GM21381 (cell line): ENCODE measurements at regions not wholly inside any gene's neighbourhood (a gene's known extent, or its start where the extent isn't known, plus 50 kb on each side); places are given as distances from the start of the nearest gene placed in this dataset.

Experiments used
- ATAC-seq: cut with Tn5 transposase; IDR thresholded peaks from one replicate; pipeline ENCODE4 v1.9.1; 2021; ENCODE audit warnings: mild to moderate bottlenecking, moderate library complexity; ENCODE audit not compliant: unreplicated experiment

DNA sequence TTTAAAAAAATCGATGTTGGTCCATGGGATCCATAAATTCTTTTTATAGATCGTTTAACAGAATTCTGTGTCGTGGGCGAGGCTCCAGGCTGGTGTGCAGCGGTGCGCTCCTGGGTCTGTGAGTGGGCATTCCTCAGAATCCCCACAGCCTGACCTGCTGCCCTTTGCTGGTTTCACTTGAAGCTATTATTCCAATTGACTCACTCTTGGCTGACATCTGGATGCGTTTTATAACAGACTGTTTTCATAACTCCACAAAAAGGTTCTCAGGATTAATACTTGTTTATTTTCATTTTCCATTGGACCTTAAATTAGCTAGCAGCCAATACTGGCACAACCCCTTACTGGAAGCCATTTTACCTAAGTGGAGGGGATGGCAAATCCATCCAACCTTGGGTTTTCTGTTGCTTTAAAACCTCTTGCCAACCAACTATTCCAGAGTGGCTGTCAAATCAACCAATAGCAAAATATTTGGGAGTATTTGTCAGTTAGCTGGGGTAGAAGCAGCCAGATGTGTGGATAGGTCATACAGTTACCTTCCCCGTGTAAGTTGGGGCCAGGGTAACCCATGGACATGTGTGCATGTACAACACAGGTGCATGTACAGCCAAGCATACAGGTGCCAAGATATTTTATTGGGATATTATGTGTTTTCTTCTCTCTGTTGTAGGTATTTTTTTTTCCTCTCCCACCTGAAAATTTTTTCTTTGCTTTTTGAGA is 160.7 kb upstream of the ZNF32 start:
- no peak for ATAC-seq

DNA sequence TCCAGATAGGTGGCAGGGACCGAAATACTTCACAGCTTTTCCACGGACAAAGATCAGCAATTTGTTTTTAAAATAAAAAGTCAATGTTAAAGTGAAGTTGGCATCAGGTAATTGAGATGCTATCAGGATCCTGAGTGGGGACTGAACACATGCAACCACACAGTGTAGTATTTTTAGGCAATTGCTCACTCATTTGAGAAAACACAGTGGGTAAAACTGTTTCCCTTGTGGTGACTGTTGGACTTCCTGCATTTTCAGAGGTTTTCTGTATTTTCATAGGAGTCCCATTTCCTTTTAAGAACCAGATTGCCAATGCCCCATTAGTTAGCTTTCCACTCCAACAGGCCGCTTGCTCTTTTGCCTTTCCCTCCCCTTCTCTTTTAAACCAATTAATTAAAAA is 159.5 kb upstream of the ZNF32 start:
- ATAC-seq: peak; percentile 83

GRCh38 chr10:43806831-43807640 is 158.4 kb upstream of the ZNF32 start:
- no peak for ATAC-seq

GRCh38 chr10:43803791-43804190 is 155.1 kb upstream of the ZNF32 start:
- ATAC-seq: no peak

- ATAC-seq: no peak
These were observed 154.5 kb upstream of the ZNF32 start for GRCh38 chr10:43802988-43803696.

DNA sequence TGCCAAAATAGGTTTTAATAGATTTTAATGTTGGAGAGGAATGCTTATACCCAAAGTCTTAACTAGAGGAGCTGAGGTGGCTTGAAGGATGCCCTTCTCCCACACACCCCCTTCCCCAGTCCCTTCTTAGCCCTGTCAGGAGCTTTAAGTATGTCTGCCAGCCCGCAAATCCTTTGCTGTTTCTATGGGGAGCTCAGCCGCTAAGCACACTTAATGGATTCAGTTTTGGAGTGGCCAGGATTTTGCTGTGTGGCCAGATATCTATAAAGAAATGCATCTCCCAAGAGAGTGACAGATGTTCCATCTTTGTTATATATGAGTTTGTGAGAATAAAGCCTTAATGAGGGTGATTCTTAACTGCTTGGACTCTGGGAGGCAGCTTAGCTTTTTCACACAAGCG is 152.9 kb upstream of the ZNF32 start:
- no peak for ATAC-seq

DNA sequence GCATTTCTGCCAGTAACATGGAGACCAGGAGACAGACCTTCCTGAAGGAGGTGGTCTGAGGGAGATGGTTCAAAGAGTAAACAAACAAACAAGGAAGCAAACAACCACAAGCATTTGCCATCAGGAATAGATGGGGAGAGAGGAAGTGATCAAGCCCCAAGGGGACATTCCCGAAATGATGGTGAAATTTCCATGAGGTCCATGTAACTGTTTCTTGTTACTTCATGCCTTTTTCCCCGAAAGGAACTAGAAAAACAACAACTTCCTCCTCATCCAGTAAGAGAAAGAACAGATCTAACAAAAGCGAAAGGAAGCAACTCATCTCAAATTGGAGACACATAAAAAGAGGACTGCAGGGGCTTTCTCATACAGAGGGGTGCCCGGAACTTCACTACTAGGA is 152.5 kb upstream of the ZNF32 start:
- no peak for ATAC-seq

- no peak for ATAC-seq
These were observed 148.1 kb upstream of the ZNF32 start for GRCh38 chr10:43796781-43797180.

DNA sequence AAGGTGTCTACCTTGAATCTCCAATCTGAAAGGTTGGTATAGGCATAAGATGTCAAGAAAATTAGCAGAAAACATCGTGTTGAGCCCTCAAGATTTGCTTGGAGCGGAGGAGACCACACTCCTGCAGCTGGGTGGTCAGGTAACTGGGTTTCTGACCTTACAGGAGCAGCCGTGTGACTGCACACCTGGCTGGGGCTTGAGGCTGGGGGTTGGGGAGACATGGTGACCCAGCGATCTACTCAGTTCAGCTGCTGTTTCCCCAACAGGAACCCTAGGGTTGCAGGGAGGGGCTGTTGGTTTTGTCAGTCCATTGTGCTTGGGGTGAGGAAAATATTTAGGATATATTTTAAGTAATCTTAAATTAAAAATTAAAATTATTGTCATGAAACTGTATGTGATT is 147.0 kb upstream of the ZNF32 start:
- ATAC-seq: no peak

GRCh38 chr10:43795093-43795492 is 146.4 kb upstream of the ZNF32 start:
- ATAC-seq: no peak

DNA sequence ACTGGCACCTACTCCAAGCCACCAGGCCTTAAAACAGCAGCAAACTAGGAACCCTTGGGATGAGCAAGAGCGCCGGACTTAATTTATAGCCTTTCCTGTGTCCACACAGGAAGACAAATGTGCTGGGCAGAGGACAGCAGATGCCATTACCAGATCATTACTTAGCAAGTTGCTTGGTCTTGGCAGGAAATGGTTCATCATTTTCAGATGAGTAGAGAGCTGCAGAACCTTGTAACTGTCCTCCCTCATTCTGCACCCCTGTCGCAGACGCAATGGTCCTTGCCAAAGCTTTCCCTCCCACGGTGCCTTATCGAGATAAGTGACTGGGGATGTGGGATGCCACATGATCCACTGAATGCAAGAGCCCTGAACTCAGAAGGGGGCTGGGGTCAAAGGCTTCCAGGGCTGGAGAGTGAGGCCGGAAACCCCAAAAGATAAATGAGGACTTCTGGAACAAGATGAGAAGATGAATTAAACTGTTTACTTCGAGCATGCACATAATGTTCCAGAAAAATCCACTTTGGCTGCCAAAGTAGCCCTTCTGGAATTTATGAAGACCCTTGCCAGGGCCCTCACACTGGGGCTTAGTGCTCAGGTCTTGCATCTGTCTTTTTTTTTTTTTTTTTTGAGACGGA is 145.6 kb upstream of the ZNF32 start:
- ATAC-seq: no peak

DNA sequence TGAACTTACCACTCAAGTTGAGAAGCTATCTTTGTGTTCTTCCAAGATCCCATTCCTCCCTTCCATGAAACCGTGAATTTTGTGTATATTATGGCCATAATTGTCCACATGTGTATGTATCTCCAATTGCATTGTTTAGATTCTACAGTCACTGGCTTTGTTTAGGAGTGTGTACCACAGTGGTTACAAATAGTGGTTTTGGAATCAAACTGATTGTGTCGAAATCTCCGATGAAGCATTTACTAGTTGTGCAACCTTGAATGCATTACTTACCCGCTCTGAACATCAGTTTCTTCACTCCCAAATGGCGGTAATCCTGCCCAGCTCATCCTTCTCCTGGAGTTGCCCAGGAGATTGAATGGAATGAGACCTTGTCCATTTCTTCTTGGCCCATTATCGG is 145.0 kb upstream of the ZNF32 start:
- ATAC-seq: no peak

GRCh38 chr10:43790147-43790546 is 141.5 kb upstream of the ZNF32 start:
- no peak for ATAC-seq

GRCh38 chr10:43785252-43785651 is 136.6 kb upstream of the ZNF32 start:
- ATAC-seq: no peak

- ATAC-seq: no peak
These were observed 134.1 kb upstream of the ZNF32 start for GRCh38 chr10:43782814-43783213.

- peak; percentile 51 for ATAC-seq
These were observed 133.0 kb upstream of the ZNF32 start for GRCh38 chr10:43781480-43782361.

GRCh38 chr10:43778571-43778970 is 129.9 kb upstream of the ZNF32 start:
- no peak for ATAC-seq

- no peak for ATAC-seq
These were observed 126.7 kb upstream of the ZNF32 start for GRCh38 chr10:43775384-43775783.

DNA sequence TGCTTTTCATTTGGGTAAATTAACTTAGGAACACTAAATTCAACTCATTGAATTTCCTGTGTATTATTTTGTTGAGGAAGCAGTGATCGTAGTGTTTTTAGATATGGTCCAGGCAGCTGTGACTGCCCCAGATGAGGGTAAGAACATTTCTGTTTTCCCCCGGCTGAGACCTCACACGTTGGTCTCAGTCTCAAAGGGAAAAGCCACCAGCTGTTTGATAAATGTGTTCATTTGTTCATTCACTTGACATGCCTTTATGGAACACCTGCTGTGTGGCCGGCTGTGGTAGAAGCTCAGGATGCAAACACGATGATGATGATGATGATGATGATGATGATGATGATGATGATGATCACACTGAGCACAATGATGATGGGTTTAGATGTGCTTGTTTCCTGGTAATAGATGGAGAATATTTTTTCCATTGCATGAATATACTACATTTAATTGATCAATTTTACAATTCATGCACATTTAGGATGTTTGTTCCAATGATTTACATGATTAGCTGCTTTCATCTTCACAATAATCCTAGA is 125.6 kb upstream of the ZNF32 start:
- no peak for ATAC-seq

- no peak for ATAC-seq
These were observed 125.1 kb upstream of the ZNF32 start for GRCh38 chr10:43773736-43774135.
